Caco-2 (cell line): ENCODE measurements at regions not wholly inside any gene's neighbourhood (a gene's known extent, or its start where the extent isn't known, plus 50 kb on each side); places are given as distances from the start of the nearest gene placed in this dataset.
A peak's percentile ranks its signal among the peaks of the same experiment; 100 is the strongest.
"Not testable (repeated sequence)": the region's sequence is repeated elsewhere in the genome, so short reads cannot be mapped to it uniquely, and the experiment has no call there.

ENCODE experiments used
- BruUV-seq: library from RNA; stranded (reverse); fragments of 400-500 nt; replicated peaks from 2 replicates; lab custom pipeline; 2021; lab: Mats Ljungman, UMichigan
- CTCF ChIA-PET: fragments of 300-600 bp; sonication (Branson Sonifier 250); formaldehyde crosslinking; loops from one replicate; lab custom pipeline; 2022; ENCODE audit warnings: antibody characterized with exemption; lab: Charles Lee
- POLR2A ChIA-PET: fragments of 300-600 bp; sonication (Branson Sonifier 250); formaldehyde crosslinking; loops from one replicate; lab custom pipeline; 2022; ENCODE audit warnings: antibody characterized with exemption; lab: Charles Lee
- DNase-seq, 2 experiments: peaks; one replicate each; pipeline versions ENCODE4 v3.0.0 to v3.0.0-alpha.2; 2020 to 2022
- H3K27me3 ChIP-seq: replicated peaks from 2 replicates; pipeline ENCODE4 v1.6.0; 2011; ENCODE audit warnings: low read length; ENCODE audit not compliant: control insufficient read depth, insufficient read depth
- H3K36me3 ChIP-seq: 2 replicates; pipeline ENCODE4 v1.5.1; 2011; ENCODE audit warnings: low read length; ENCODE audit not compliant: control insufficient read depth, insufficient read depth
- H3K4me1 ChIP-seq: fragments of 250-450 bp; sonication (Bioruptor Pico); 2 replicates; pipeline ENCODE4 v1.5.1; 2020; ENCODE audit warnings: mild to moderate bottlenecking
- H3K4me3 ChIP-seq: 2 replicates; pipeline ENCODE4 v1.5.1; 2011; ENCODE audit warnings: low read depth, mild to moderate bottlenecking, control low read depth, low read length
- H3K9me3 ChIP-seq: fragments of 250-450 bp; sonication (Bioruptor Pico); 2 replicates; pipeline ENCODE4 v1.5.1; 2020; ENCODE audit warnings: mild to moderate bottlenecking, moderate library complexity
- H3K27ac Mint-ChIP-seq: one replicate; pipeline ENCODE4 v1.8.0; 2022; ENCODE audit warnings: mixed read lengths; ENCODE audit not compliant: unreplicated experiment
- H3K27me3 Mint-ChIP-seq: one replicate; pipeline ENCODE4 v1.8.0; 2022; ENCODE audit warnings: mixed read lengths; ENCODE audit not compliant: insufficient read depth, unreplicated experiment
- H3K36me3 Mint-ChIP-seq: one replicate; pipeline ENCODE4 v1.8.0; 2022; ENCODE audit warnings: mild to moderate bottlenecking, mixed read lengths; ENCODE audit not compliant: insufficient read depth, unreplicated experiment
- H3K4me1 Mint-ChIP-seq: one replicate; pipeline ENCODE4 v1.8.0; 2022; ENCODE audit warnings: low read depth, mixed read lengths; ENCODE audit not compliant: unreplicated experiment
- H3K4me3 Mint-ChIP-seq: one replicate; pipeline ENCODE4 v1.8.0; 2022; ENCODE audit warnings: mild to moderate bottlenecking, moderate library complexity, mixed read lengths; ENCODE audit not compliant: unreplicated experiment
- H3K9me3 Mint-ChIP-seq: one replicate; pipeline ENCODE4 v1.8.0; 2022; ENCODE audit warnings: mixed read lengths; ENCODE audit not compliant: unreplicated experiment
- CTCF ChIP-seq, 2 experiments: fragments of 200-600 bp in 1 of 2; IDR thresholded peaks; 1 replicate in 1 of 2; 2 replicates in 1 of 2; pipeline versions ENCODE4 v1.5.1 to v1.8.0; 2011 to 2022; ENCODE audit warnings: antibody characterized with exemption in 1 of 2, control low read depth in 1 of 2, inconsistent platforms in 1 of 2, low read depth in 1 of 2, low read length in 1 of 2, mild to moderate bottlenecking in 1 of 2, moderate library complexity in 1 of 2; ENCODE audit not compliant: insufficient read depth in 1 of 2, severe bottlenecking in 1 of 2, unreplicated experiment in 1 of 2
- intact Hi-C: fragments of 100-400 bp; cut with micrococcal nuclease; formaldehyde crosslinking; loops from one replicate; pipeline ENCODE4 v1.10.0; 2022; ENCODE audit not compliant: unreplicated experiment

GRCh38 chr16:10255728-10256127 is 73.5 kb upstream of the GRIN2A start:
- no peak for DNase-seq
- H3K4me1 ChIP-seq = peaks cover 12% of the 10 kb centered on the region
- H3K4me3 Mint-ChIP-seq = no peak overlapping the region
- no peak overlapping the region for H3K4me3 ChIP-seq
- intact Hi-C loops = no loop called here
- POLR2A ChIA-PET = no interaction called here
- no peaks in the 10 kb centered on the region for H3K36me3 ChIP-seq
- no peaks in the 10 kb centered on the region for H3K27me3 ChIP-seq
- CTCF ChIA-PET = no interaction called here
- H3K9me3 Mint-ChIP-seq = peaks cover 16% of the 10 kb centered on the region
- H3K27ac Mint-ChIP-seq = peak overlapping the region; percentile 67
- peaks cover 13% of the 10 kb centered on the region for H3K36me3 Mint-ChIP-seq
- no peak for TF ChIP-seq CTCF (IDR thresholded peaks at IDR 0.05; ENCODE audit: insufficient read depth in 1 of 2, low read depth in 1 of 2, low read length in 1 of 2, severe bottlenecking in 1 of 2, unreplicated experiment in 1 of 2)
- no peaks in the 10 kb centered on the region for H3K27me3 Mint-ChIP-seq
- H3K9me3 ChIP-seq = peaks cover 14% of the 10 kb centered on the region; the same call in 1 of the 2 replicates
- peaks cover 15% of the 10 kb centered on the region for H3K4me1 Mint-ChIP-seq
- BruUV-seq = no TSS peak

- peaks cover 15% of the 10 kb centered on the region for H3K4me1 Mint-ChIP-seq
- Histone ChIP-seq H3K27me3 (no peaks in the 10 kb centered on the region), H3K36me3 (no peaks in the 10 kb centered on the region), H3K4me3 (no peak overlapping the region), H3K4me1 (peaks cover 12% of the 10 kb centered on the region), H3K9me3 (peaks cover 14% of the 10 kb centered on the region; the same call in 1 of the 2 replicates)
- DNase-seq = peak; percentile 35 to 39
- TF ChIP-seq CTCF (IDR thresholded peaks at IDR 0.05; ENCODE audit: insufficient read depth in 1 of 2, low read depth in 1 of 2, low read length in 1 of 2, severe bottlenecking in 1 of 2, unreplicated experiment in 1 of 2) = peak; percentile 65 to 71
- no peaks in the 10 kb centered on the region for H3K27me3 Mint-ChIP-seq
- peak overlapping the region; percentile 67 for H3K27ac Mint-ChIP-seq
- H3K9me3 Mint-ChIP-seq = peaks cover 26% of the 10 kb centered on the region
- H3K4me3 Mint-ChIP-seq = no peak overlapping the region
- no TSS peak for BruUV-seq
- intact Hi-C loops = loop anchor here (1.0 kb wide), 1 partner anchor 252 kb away; no protein-coding TSS in a partner anchor
- ChIA-PET POLR2A (no interaction called here), CTCF (interaction anchor here (0.6 to 1.1 kb wide), 2 partner anchors 58 to 252 kb away, joined by 3 to 6 read pairs; no protein-coding TSS in a partner anchor)
- peaks cover 13% of the 10 kb centered on the region for H3K36me3 Mint-ChIP-seq
Observed at GRCh38 chr16:10256784-10257641, 74.8 kb upstream of the GRIN2A start.

- H3K4me3 ChIP-seq, H3K27me3 Mint-ChIP-seq, H3K36me3 ChIP-seq, BruUV-seq, H3K27me3 ChIP-seq, DNase-seq, H3K4me3 Mint-ChIP-seq, POLR2A ChIA-PET, H3K27ac Mint-ChIP-seq: not testable (repeated sequence)
- peaks cover 15% of the 10 kb centered on the region for H3K4me1 Mint-ChIP-seq
- peaks cover 26% of the 10 kb centered on the region for H3K9me3 Mint-ChIP-seq
- H3K36me3 Mint-ChIP-seq = peaks cover 13% of the 10 kb centered on the region
- H3K4me1 ChIP-seq = peaks cover 12% of the 10 kb centered on the region
- CTCF ChIA-PET = interaction anchor here (0.6 to 1.1 kb wide), 2 partner anchors 57 to 252 kb away, joined by 3 to 6 read pairs; no protein-coding TSS in a partner anchor
- intact Hi-C loops = loop anchor here (1.0 kb wide), 1 partner anchor 252 kb away; no protein-coding TSS in a partner anchor
- H3K9me3 ChIP-seq = peaks cover 17% of the 10 kb centered on the region; the same call in 1 of the 2 replicates
Observed at GRCh38 chr16:10257642-10258251, 75.5 kb upstream of the GRIN2A start.

- H3K4me1 Mint-ChIP-seq = peaks cover 15% of the 10 kb centered on the region
- H3K27ac Mint-ChIP-seq = not testable (repeated sequence)
Observed at GRCh38 chr16:10258930-10259603, 76.8 kb upstream of the GRIN2A start.

More at GRCh38 chr16:10258930-10259603, 76.8 kb upstream of the GRIN2A start:
- CTCF ChIA-PET, intact Hi-C loops, BruUV-seq, H3K4me3 ChIP-seq, H3K27me3 Mint-ChIP-seq, POLR2A ChIA-PET, H3K36me3 ChIP-seq, H3K27me3 ChIP-seq, H3K4me3 Mint-ChIP-seq: not testable (repeated sequence)
- peaks cover 26% of the 10 kb centered on the region for H3K9me3 Mint-ChIP-seq
- Histone ChIP-seq H3K4me1 (peaks cover 12% of the 10 kb centered on the region), H3K9me3 (peaks cover 17% of the 10 kb centered on the region; the same call in 1 of the 2 replicates)
- H3K36me3 Mint-ChIP-seq = peaks cover 13% of the 10 kb centered on the region
- peak in 1 of 2 experiments; percentile 62 for DNase-seq
